ENCODE measurements at regions not wholly inside any gene's neighbourhood (a gene's known extent, or its start where the extent isn't known, plus 50 kb on each side); places are given as distances from the start of the nearest gene placed in this dataset.

- no peak for TF ChIP-seq EZH2phosphoT487 (IDR thresholded peaks at IDR 0.05; ENCODE audit: unreplicated experiment)
- TF ChIP-seq CTCF (conservative IDR thresholded peaks at IDR 0.05; ENCODE audit: low read depth in 2 of 2): no peak
- no peak for TF ChIP-seq REST (IDR thresholded peaks at IDR 0.05; ENCODE audit: unreplicated experiment)
- TF ChIP-seq POLR2AphosphoS5 (IDR thresholded peaks at IDR 0.05; ENCODE audit: low read depth): no peak
- no peak for TF ChIP-seq EZH2 (IDR thresholded peaks at IDR 0.05; ENCODE audit: low read depth, unreplicated experiment)
- no peak for TF ChIP-seq ETS1 (IDR thresholded peaks at IDR 0.05)
- TF ChIP-seq STAT1 (IDR thresholded peaks at IDR 0.05; ENCODE audit: unreplicated experiment): no peak
- TF ChIP-seq ZNF462 (CRISPR knock-in tag; IDR thresholded peaks at IDR 0.05): no peak
- TF ChIP-seq CREB1 (CRISPR knock-in tag; IDR thresholded peaks at IDR 0.05; ENCODE audit: low read depth): no peak
- TF ChIP-seq JUNB (IDR thresholded peaks at IDR 0.05; ENCODE audit: unreplicated experiment): no peak
- TF ChIP-seq NANOG (IDR thresholded peaks at IDR 0.05; ENCODE audit: borderline replicate concordance): no peak
- TF ChIP-seq ZNF114 (CRISPR knock-in tag; IDR thresholded peaks at IDR 0.05): no peak
- TF ChIP-seq ZNF331 (CRISPR knock-in tag; IDR thresholded peaks at IDR 0.05; ENCODE audit: low read depth): no peak
Observed at GRCh38 chr2:239630618-239631286, 229.9 kb upstream of the HDAC4 start.
